ENCODE measurements at regions not wholly inside any gene's neighbourhood (a gene's known extent, or its start where the extent isn't known, plus 50 kb on each side); places are given as distances from the start of the nearest gene placed in this dataset.

DNA sequence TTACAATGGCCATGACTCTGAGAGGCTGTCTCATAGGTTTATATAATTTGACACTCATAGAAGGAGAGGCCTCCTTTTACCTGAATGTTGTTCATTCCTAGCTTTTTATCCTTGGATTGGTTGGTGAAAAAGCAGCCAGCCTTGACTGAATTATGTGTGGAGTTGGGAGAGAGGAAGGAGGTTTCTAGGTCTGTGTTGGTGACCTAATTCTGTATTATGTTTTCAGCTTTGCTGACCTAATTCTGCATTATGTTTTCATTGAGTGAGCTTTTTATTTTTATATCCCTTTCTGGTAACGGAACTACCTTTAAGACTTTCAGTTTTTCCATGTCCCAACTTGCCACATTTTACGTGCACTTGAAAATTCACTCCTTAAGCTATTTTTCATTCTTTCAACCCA, 59.1 kb upstream of the RNF144B start:
- H3K4me1 ChIP-seq, result peaks cover 30% of the 10 kb centered on the region
- TF ChIP-seq POLR2AphosphoS5 (IDR thresholded peaks at IDR 0.05) (no peak), POLR2A (IDR thresholded peaks at IDR 0.05) (no peak), EP300 (IDR thresholded peaks at IDR 0.05) (no peak)
- TF ChIP-seq, protein P1, sequence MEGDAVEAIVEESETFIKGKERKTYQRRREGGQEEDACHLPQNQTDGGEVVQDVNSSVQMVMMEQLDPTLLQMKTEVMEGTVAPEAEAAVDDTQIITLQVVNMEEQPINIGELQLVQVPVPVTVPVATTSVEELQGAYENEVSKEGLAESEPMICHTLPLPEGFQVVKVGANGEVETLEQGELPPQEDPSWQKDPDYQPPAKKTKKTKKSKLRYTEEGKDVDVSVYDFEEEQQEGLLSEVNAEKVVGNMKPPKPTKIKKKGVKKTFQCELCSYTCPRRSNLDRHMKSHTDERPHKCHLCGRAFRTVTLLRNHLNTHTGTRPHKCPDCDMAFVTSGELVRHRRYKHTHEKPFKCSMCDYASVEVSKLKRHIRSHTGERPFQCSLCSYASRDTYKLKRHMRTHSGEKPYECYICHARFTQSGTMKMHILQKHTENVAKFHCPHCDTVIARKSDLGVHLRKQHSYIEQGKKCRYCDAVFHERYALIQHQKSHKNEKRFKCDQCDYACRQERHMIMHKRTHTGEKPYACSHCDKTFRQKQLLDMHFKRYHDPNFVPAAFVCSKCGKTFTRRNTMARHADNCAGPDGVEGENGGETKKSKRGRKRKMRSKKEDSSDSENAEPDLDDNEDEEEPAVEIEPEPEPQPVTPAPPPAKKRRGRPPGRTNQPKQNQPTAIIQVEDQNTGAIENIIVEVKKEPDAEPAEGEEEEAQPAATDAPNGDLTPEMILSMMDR (IDR thresholded peaks at IDR 0.05), result no peak
- WGBS, result 41% methylated on average over 2 of the region's 2 CpGs
- no peaks in the 10 kb centered on the region for H3K36me3 ChIP-seq
- no peaks in the 10 kb centered on the region for H3K27me3 ChIP-seq
- peak overlapping the region; percentile 56 for H3K27ac ChIP-seq
- no peak overlapping the region for H3K4me3 ChIP-seq
- H3K9me3 ChIP-seq, result no peaks in the 10 kb centered on the region
- DNase-seq (ENCODE audit: low spot score in 2 of 2), result no peak

DNA sequence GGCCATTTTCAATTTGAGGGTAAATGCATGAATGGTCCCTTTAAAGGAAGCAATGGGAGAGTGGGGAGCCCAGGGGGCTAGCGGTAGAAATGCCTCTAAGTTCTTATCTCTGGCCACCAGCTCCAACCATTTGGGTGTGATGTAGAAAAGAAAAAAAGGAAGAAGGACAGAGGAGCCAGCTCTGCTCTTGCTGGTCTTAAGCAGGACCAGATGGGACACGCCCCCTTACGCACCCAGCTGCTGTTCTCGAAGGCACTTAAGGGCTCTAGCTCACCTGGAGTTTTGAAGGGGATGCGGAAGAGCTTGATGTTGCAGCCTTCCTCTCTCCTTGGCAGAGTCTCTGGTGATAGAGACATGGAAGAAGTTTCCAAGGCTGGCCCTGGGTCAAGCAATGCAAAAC, 59.5 kb upstream of the RNF144B start:
- WGBS, result 56% methylated on average over 5 of the region's 5 CpGs
- TF ChIP-seq EP300 (IDR thresholded peaks at IDR 0.05), result no peak
- Histone ChIP-seq H3K4me1 (peaks cover 30% of the 10 kb centered on the region), H3K27me3 (no peaks in the 10 kb centered on the region), H3K36me3 (no peaks in the 10 kb centered on the region), H3K9me3 (no peaks in the 10 kb centered on the region), H3K27ac (peak overlapping the region; percentile 56), H3K4me3 (no peak overlapping the region)
- peak in 1 of 2 donors; percentile 68 for DNase-seq (ENCODE audit: low spot score in 2 of 2)

DNA sequence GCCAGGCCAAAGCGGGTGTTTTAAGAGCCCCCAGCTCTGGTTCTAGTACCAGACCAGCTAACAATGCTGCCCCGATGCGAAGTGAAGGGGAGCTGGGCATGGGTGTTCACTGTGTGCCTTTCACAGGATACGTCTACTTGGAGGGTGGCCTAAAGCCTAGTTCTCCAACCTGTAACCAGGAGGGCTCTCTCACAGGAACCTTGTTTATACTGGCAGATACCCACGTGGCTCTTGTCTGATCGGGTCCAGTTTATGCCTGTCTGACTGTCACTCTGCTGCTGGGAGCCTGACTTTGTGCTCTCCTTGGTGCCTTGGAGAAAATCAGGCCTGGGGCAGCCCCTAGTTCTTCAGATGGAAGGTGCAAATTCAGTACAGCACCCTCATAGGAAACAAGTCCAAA, 60.2 kb upstream of the RNF144B start:
- WGBS, result 65% methylated on average over 6 of the region's 6 CpGs
- Histone ChIP-seq H3K27ac (no peak overlapping the region), H3K9me3 (no peaks in the 10 kb centered on the region), H3K4me1 (peaks cover 30% of the 10 kb centered on the region), H3K4me3 (no peak overlapping the region), H3K27me3 (no peaks in the 10 kb centered on the region), H3K36me3 (no peaks in the 10 kb centered on the region)
- DNase-seq (ENCODE audit: low spot score in 2 of 2), result no peak
- TF ChIP-seq POLR2AphosphoS5 (IDR thresholded peaks at IDR 0.05), result no peak
- TF ChIP-seq, protein P1 (IDR thresholded peaks at IDR 0.05), result no peak
- TF ChIP-seq POLR2A (IDR thresholded peaks at IDR 0.05), result no peak
- TF ChIP-seq EP300 (IDR thresholded peaks at IDR 0.05), result no peak

DNA sequence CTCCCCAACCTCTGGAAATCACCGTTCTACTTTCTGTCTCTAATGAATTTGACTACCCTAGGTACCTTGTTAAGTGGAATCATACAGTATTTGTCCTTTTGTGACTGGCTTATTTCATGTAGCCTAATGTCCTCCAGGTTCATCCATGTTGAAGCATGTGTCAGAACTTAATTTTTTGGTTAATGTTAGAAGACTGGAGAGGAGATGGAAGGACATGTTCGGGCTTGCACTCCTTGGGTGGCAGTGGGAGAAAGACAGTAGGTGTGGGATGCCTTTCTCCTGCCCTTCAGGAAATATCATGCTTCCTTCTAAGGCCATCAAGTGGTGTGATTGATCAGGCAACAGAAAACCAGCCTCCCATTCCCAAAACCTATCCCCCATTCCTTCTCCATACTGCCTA, 61.1 kb upstream of the RNF144B start:
- Histone ChIP-seq H3K4me3 (no peak overlapping the region), H3K36me3 (no peaks in the 10 kb centered on the region), H3K4me1 (peaks cover 30% of the 10 kb centered on the region), H3K27me3 (no peaks in the 10 kb centered on the region), H3K27ac (no peak overlapping the region), H3K9me3 (no peaks in the 10 kb centered on the region)
- DNase-seq (ENCODE audit: low spot score in 2 of 2), result no peak
- WGBS, result 56% methylated on average over 2 of the region's 2 CpGs
- TF ChIP-seq, protein P1 (IDR thresholded peaks at IDR 0.05), result no peak
- TF ChIP-seq POLR2A (IDR thresholded peaks at IDR 0.05) (no peak), EP300 (IDR thresholded peaks at IDR 0.05) (no peak), POLR2AphosphoS5 (IDR thresholded peaks at IDR 0.05) (no peak)

DNA sequence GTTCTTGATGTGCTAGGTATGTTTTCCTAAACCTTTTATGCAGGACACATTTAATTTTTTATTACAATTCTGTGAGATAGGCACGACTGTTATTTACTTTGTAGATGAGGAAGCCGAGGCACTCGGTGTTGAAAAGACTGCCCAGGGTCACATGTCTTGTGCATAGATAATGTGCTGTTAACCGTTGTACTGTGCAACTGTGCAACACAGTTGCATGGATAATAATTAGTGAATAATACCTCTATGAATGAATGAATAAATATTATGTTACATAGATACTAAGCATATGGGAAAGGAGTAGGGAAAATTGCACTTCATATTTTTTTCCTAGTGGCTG, 60.3 kb upstream of the DEK start:
- Histone ChIP-seq H3K9me3 (no peaks in the 10 kb centered on the region), H3K27ac (no peak overlapping the region), H3K36me3 (no peaks in the 10 kb centered on the region), H3K27me3 (no peaks in the 10 kb centered on the region), H3K4me3 (no peak overlapping the region), H3K4me1 (peaks cover 30% of the 10 kb centered on the region)
- WGBS, result 64% methylated on average over 4 of the region's 4 CpGs
- TF ChIP-seq, protein P1 (IDR thresholded peaks at IDR 0.05), result no peak
- no peak for TF ChIP-seq POLR2A (IDR thresholded peaks at IDR 0.05)
- no peak for TF ChIP-seq POLR2AphosphoS5 (IDR thresholded peaks at IDR 0.05)
- no peak for TF ChIP-seq EP300 (IDR thresholded peaks at IDR 0.05)
- no peak for DNase-seq (ENCODE audit: low spot score in 2 of 2)

DNA sequence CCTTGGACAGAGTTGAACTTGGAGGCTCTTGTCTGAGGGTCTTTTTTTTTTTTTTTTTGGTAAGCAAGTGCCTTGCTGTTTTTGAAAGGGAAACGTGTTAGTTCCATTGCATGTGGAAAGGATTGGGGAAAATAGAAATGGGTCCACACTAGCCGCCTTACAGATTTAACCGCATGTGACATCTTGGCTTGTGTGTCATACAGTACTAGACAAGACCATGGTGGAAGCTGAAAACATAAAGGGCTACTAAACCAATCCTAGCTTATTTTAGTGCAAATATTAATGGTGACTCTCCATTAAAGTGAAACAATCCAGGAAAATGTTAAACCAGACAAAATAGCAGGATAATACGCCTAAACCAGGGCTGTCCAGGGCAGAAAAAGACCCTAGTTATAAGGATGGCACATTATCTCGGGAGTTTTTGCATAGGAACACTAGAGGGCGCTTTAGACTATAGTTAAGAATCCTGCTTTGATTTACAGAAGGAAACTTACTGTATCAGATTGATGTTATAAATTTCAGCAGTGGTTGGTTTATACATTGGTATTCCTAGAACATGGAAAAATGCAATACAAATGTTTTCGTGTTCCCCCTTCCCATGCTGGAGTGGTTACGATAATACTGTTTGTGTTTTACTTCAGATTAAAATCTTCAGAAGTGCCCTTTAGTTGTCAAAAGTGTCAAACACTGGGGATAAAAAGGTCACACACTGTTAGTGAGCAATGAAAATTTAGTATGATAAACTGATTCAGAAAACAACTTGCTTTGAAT, 59.8 kb upstream of the DEK start:
- no peaks in the 10 kb centered on the region for H3K36me3 ChIP-seq

More for the DNA sequence above, 59.8 kb upstream of the DEK start:
- H3K27ac ChIP-seq, result no peak overlapping the region
- no peaks in the 10 kb centered on the region for H3K27me3 ChIP-seq
- H3K4me3 ChIP-seq, result no peak overlapping the region
- peaks cover 30% of the 10 kb centered on the region for H3K4me1 ChIP-seq
- TF ChIP-seq EP300 (IDR thresholded peaks at IDR 0.05) (no peak), POLR2AphosphoS5 (IDR thresholded peaks at IDR 0.05) (no peak), POLR2A (IDR thresholded peaks at IDR 0.05) (no peak)
- TF ChIP-seq, protein P1 (IDR thresholded peaks at IDR 0.05), result peak; percentile 61 to 63
- DNase-seq (ENCODE audit: low spot score in 2 of 2), result no peak
- 25% methylated on average over 8 of the region's 8 CpGs for WGBS
- no peaks in the 10 kb centered on the region for H3K9me3 ChIP-seq
